WERI-Rb-1 (cell line): ENCODE measurements at regions not wholly inside any gene's neighbourhood (a gene's known extent, or its start where the extent isn't known, plus 50 kb on each side); places are given as distances from the start of the nearest gene placed in this dataset.

Experiments used
- DNase-seq: peaks from one replicate; pipeline ENCODE4 v3.0.0-alpha.2; 2020
- H3K27ac ChIP-seq: fragments of 250-450 bp; sonication (Bioruptor Pico); 2 replicates; pipeline ENCODE4 v1.5.1; 2020; ENCODE audit warnings: mild to moderate bottlenecking, moderate library complexity
- H3K27me3 ChIP-seq: fragments of 250-450 bp; sonication (Bioruptor Pico); 2 replicates; pipeline ENCODE4 v1.5.1; 2021; ENCODE audit warnings: mild to moderate bottlenecking, low read depth, moderate library complexity; ENCODE audit not compliant: insufficient read depth, severe bottlenecking
- H3K36me3 ChIP-seq: fragments of 250-450 bp; sonication (Bioruptor Pico); 2 replicates; pipeline ENCODE4 v1.5.1; 2020; ENCODE audit warnings: mild to moderate bottlenecking, moderate library complexity
- H3K4me3 ChIP-seq: 2 replicates; pipeline ENCODE4 v1.5.1; 2011; ENCODE audit warnings: low read depth, mild to moderate bottlenecking, control low read depth, low read length
- H3K9me3 ChIP-seq: fragments of 250-450 bp; sonication (Bioruptor Pico); 2 replicates; pipeline ENCODE4 v1.5.1; 2021; ENCODE audit warnings: mild to moderate bottlenecking, moderate library complexity; ENCODE audit not compliant: severe bottlenecking
- CTCF ChIP-seq: IDR thresholded peaks from 2 replicates; pipeline ENCODE4 v1.5.1; 2011; ENCODE audit warnings: low read depth, mild to moderate bottlenecking, control low read depth, inconsistent platforms, low read length

- Histone ChIP-seq H3K4me3 (no peak overlapping the region), H3K36me3 (no peaks in the 10 kb centered on the region), H3K27ac (no peak overlapping the region), H3K9me3 (no peaks in the 10 kb centered on the region), H3K27me3 (no peaks in the 10 kb centered on the region)
- DNase-seq: no peak
- no peak for TF ChIP-seq CTCF
Observed at GRCh38 chr13:81987159-81987558, 1646.2 kb upstream of the SPRY2 start.

GRCh38 chr13:81986308-81986707 is 1645.4 kb upstream of the SPRY2 start:
- Histone ChIP-seq H3K27ac (no peak overlapping the region), H3K9me3 (no peaks in the 10 kb centered on the region), H3K36me3 (no peaks in the 10 kb centered on the region), H3K4me3 (no peak overlapping the region), H3K27me3 (no peaks in the 10 kb centered on the region)
- TF ChIP-seq CTCF: no peak
- no peak for DNase-seq

- TF ChIP-seq CTCF: peak; percentile 44
- no peak for DNase-seq
- H3K4me3 ChIP-seq: no peak overlapping the region
Observed at GRCh38 chr13:81957121-81957520, 1616.2 kb upstream of the SPRY2 start.

GRCh38 chr13:81929988-81930387 is 1589.1 kb upstream of the SPRY2 start:
- no peak overlapping the region for H3K27ac ChIP-seq
- H3K27me3 ChIP-seq: no peaks in the 10 kb centered on the region
- H3K9me3 ChIP-seq: no peaks in the 10 kb centered on the region
- TF ChIP-seq CTCF: peak; percentile 26; the same call in 1 of the 2 replicates
- no peak overlapping the region for H3K4me3 ChIP-seq
- no peak for DNase-seq
- no peaks in the 10 kb centered on the region for H3K36me3 ChIP-seq

More at GRCh38 chr13:81957121-81957520, 1616.2 kb upstream of the SPRY2 start:
- no peaks in the 10 kb centered on the region for H3K9me3 ChIP-seq
- no peak overlapping the region for H3K27ac ChIP-seq
- H3K36me3 ChIP-seq: no peaks in the 10 kb centered on the region
- no peaks in the 10 kb centered on the region for H3K27me3 ChIP-seq

- no peaks in the 10 kb centered on the region for H3K27me3 ChIP-seq
- no peak for TF ChIP-seq CTCF
- no peak overlapping the region for H3K4me3 ChIP-seq
- H3K36me3 ChIP-seq: no peaks in the 10 kb centered on the region
- H3K9me3 ChIP-seq: no peaks in the 10 kb centered on the region
- no peak overlapping the region for H3K27ac ChIP-seq
- DNase-seq: no peak
Observed at GRCh38 chr13:81927347-81927746, 1586.4 kb upstream of the SPRY2 start.

GRCh38 chr13:81917810-81918209 is 1576.9 kb upstream of the SPRY2 start:
- H3K27ac ChIP-seq: no peak overlapping the region
- no peaks in the 10 kb centered on the region for H3K27me3 ChIP-seq

More at GRCh38 chr13:81917810-81918209, 1576.9 kb upstream of the SPRY2 start:
- DNase-seq: no peak
- TF ChIP-seq CTCF: no peak
- H3K9me3 ChIP-seq: no peaks in the 10 kb centered on the region
- H3K4me3 ChIP-seq: no peak overlapping the region
- no peaks in the 10 kb centered on the region for H3K36me3 ChIP-seq
